NCI-H2227 treated with DMSO at 0.1 percent for 48 hours (cell line): ENCODE measurements at regions not wholly inside any gene's neighbourhood (a gene's known extent, or its start where the extent isn't known, plus 50 kb on each side); places are given as distances from the start of the nearest gene placed in this dataset.

Experiments
- DNase-seq: peaks from one replicate; lab custom pipeline; 2025; lab: John Stamatoyannopoulos, UW

- DNase-seq, result no peak
Observed at GRCh38 chr2:12588986-12589385, 127.8 kb upstream of the TRIB2 start.

GRCh38 chr2:12589802-12590320, 126.9 kb upstream of the TRIB2 start:
- DNase-seq, result no peak

GRCh38 chr2:12592296-12592695, 124.4 kb upstream of the TRIB2 start:
- DNase-seq, result no peak

GRCh38 chr2:12594590-12594989, 122.1 kb upstream of the TRIB2 start:
- DNase-seq, result no peak

- DNase-seq, result no peak
Observed at GRCh38 chr2:12596771-12597170, 120.0 kb upstream of the TRIB2 start.

GRCh38 chr2:12597610-12598009, 119.1 kb upstream of the TRIB2 start:
- no peak for DNase-seq

- no peak for DNase-seq
Observed at GRCh38 chr2:12602661-12603060, 114.1 kb upstream of the TRIB2 start.

GRCh38 chr2:12603781-12604295, 112.9 kb upstream of the TRIB2 start:
- DNase-seq, result no peak

- DNase-seq, result no peak
Observed at GRCh38 chr2:12604341-12604740, 112.4 kb upstream of the TRIB2 start.

- DNase-seq, result no peak
Observed at GRCh38 chr2:12605366-12605765, 111.4 kb upstream of the TRIB2 start.

GRCh38 chr2:12605936-12606335, 110.8 kb upstream of the TRIB2 start:
- no peak for DNase-seq

GRCh38 chr2:12606472-12607000, 110.2 kb upstream of the TRIB2 start:
- no peak for DNase-seq

GRCh38 chr2:12607971-12608370, 108.8 kb upstream of the TRIB2 start:
- DNase-seq, result no peak

GRCh38 chr2:12610314-12610713, 106.4 kb upstream of the TRIB2 start:
- no peak for DNase-seq

GRCh38 chr2:12612168-12612567, 104.6 kb upstream of the TRIB2 start:
- DNase-seq, result no peak

GRCh38 chr2:12612671-12613070, 104.1 kb upstream of the TRIB2 start:
- DNase-seq, result no peak

GRCh38 chr2:12613137-12613835, 103.5 kb upstream of the TRIB2 start:
- no peak for DNase-seq

GRCh38 chr2:12615509-12615908, 101.2 kb upstream of the TRIB2 start:
- DNase-seq, result no peak

GRCh38 chr2:12616456-12617156, 100.1 kb upstream of the TRIB2 start:
- DNase-seq, result no peak

- DNase-seq, result peak; percentile 51
Observed at GRCh38 chr2:12617366-12617765, 99.4 kb upstream of the TRIB2 start.

GRCh38 chr2:12617853-12618252, 98.9 kb upstream of the TRIB2 start:
- DNase-seq, result no peak

- no peak for DNase-seq
Observed at GRCh38 chr2:12618576-12618975, 98.2 kb upstream of the TRIB2 start.

- DNase-seq, result no peak
Observed at GRCh38 chr2:12619975-12620374, 96.8 kb upstream of the TRIB2 start.
